CD4-positive, alpha-beta memory T cell (primary cell): ENCODE measurements at regions not wholly inside any gene's neighbourhood (a gene's known extent, or its start where the extent isn't known, plus 50 kb on each side); places are given as distances from the start of the nearest gene placed in this dataset.

Experiments used
- CTCF ChIA-PET: fragments of 350-600 bp; sonication (Branson Sonifier 250); formaldehyde crosslinking; loops from one replicate; lab custom pipeline; 2021; ENCODE audit warnings: inconsistent platforms; ENCODE audit not compliant: partially characterized antibody; lab: Charles Lee
- POLR2A ChIA-PET: fragments of 350-600 bp; sonication (Branson Sonifier 250); formaldehyde crosslinking; loops from one replicate; lab custom pipeline; 2021; ENCODE audit not compliant: partially characterized antibody; lab: Charles Lee
- DNase-seq, 5 donors: peaks; one replicate each; pipeline versions ENCODE4 v3.0.0 to v3.0.0-alpha.2; 2020 to 2022; ENCODE audit warnings: mixed read lengths in 1 of 5
- H3K27ac ChIP-seq: one replicate; pipeline ENCODE4 v1.7.0; 2013; ENCODE audit warnings: low read depth, low read length
- H3K27me3 ChIP-seq: 2 replicates; pipeline ENCODE4 v1.7.0; 2013; ENCODE audit warnings: mild to moderate bottlenecking, low read length, moderate library complexity; ENCODE audit not compliant: insufficient read depth
- H3K36me3 ChIP-seq: 2 replicates; pipeline ENCODE4 v1.7.0; 2013; ENCODE audit warnings: mild to moderate bottlenecking, low read length, moderate library complexity; ENCODE audit not compliant: insufficient read depth
- H3K4me1 ChIP-seq: 2 replicates; pipeline ENCODE4 v1.7.0; 2013; ENCODE audit warnings: mild to moderate bottlenecking, low read length, moderate library complexity; ENCODE audit not compliant: insufficient read depth
- H3K4me3 ChIP-seq, 2 donors: one replicate each; pipeline ENCODE4 v1.7.0; 2013; ENCODE audit warnings: low read length in 2 of 2, mild to moderate bottlenecking in 1 of 2
- H3K9me3 ChIP-seq, 2 donors: one replicate each; pipeline ENCODE4 v1.7.0; 2013; ENCODE audit warnings: low read length in 2 of 2, control low read depth in 1 of 2; ENCODE audit not compliant: control insufficient read depth in 1 of 2
- H3K27ac Mint-ChIP-seq, 7 donors: one replicate each; pipeline ENCODE4 v1.8.0; 2020 to 2021; ENCODE audit warnings: mixed read lengths in 7 of 7, mild to moderate bottlenecking in 6 of 7, inconsistent platforms in 3 of 7, moderate library complexity in 3 of 7
- H3K27me3 Mint-ChIP-seq, 2 donors: one replicate each; pipeline ENCODE4 v1.8.0; 2020 to 2021; ENCODE audit warnings: mixed read lengths in 2 of 2
- H3K36me3 Mint-ChIP-seq, 2 donors: one replicate each; pipeline ENCODE4 v1.8.0; 2020 to 2021; ENCODE audit warnings: mixed read lengths in 2 of 2, inconsistent platforms in 1 of 2, mild to moderate bottlenecking in 1 of 2
- H3K4me1 Mint-ChIP-seq, 4 donors: one replicate each; pipeline ENCODE4 v1.8.0; 2020 to 2021; ENCODE audit warnings: mixed read lengths in 4 of 4, mild to moderate bottlenecking in 1 of 4
- H3K4me3 Mint-ChIP-seq, 8 donors: one replicate each; pipeline ENCODE4 v1.8.0; 2020 to 2021; ENCODE audit warnings: mixed read lengths in 8 of 8, mild to moderate bottlenecking in 7 of 8, moderate library complexity in 6 of 8, inconsistent platforms in 3 of 8
- H3K9me3 Mint-ChIP-seq, 8 donors: one replicate each; pipeline ENCODE4 v1.8.0; 2020 to 2021; ENCODE audit warnings: mixed read lengths in 8 of 8, mild to moderate bottlenecking in 5 of 8, inconsistent platforms in 3 of 8, moderate library complexity in 1 of 8
- intact Hi-C: fragments of 100-400 bp; cut with micrococcal nuclease; formaldehyde crosslinking; loops from one replicate; pipeline ENCODE4 v1.15.1; 2023

DNA sequence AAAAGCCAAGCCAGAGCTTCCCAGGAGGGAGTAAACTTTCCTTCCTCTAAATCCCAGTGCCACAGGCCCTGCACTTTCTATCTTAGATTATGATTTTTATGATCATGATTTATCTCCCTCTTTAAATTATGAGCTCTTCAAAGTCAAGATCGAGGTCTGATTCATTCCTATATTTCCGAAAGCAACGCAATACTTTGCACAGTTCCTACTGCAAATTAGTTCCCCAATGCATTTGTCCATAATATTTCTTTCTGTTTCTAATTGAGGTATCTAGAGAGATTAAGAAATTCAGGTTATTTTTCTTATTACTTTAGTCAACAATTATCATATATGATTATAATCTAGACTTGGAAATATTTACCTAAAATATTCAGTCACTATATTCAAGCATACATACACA lies 173.1 kb upstream of the LPP start:
- Mint-ChIP-seq H3K4me1 (peaks cover 45 to 59% (median 53%) of the 10 kb centered on the region in 4 donors), H3K36me3 (no peaks in the 10 kb centered on the region), H3K4me3 (peak overlapping the region in 2 of 8 donors; percentile 45 to 52), H3K9me3 (peaks cover 0 to 5% (median 2%) of the 10 kb centered on the region in 8 donors), H3K27ac (peak overlapping the region; percentile 18 to 94 (median 82)), H3K27me3 (no peaks in the 10 kb centered on the region)
- H3K36me3 ChIP-seq, result no peaks in the 10 kb centered on the region
- H3K4me3 ChIP-seq, result no peak overlapping the region
- H3K27ac ChIP-seq, result no peak overlapping the region
- H3K4me1 ChIP-seq, result peaks cover 49% of the 10 kb centered on the region
- ChIA-PET CTCF (interaction anchor here (1.3 to 3.0 kb wide), 4 partner anchors 9 to 241 kb away, joined by 3 to 15 read pairs (median 12); no protein-coding TSS in a partner anchor), POLR2A (interaction anchor here (0.6 to 1.8 kb wide), 3 partner anchors 9 to 179 kb away, joined by 3 to 7 read pairs (median 4); no protein-coding TSS in a partner anchor)
- H3K27me3 ChIP-seq, result no peaks in the 10 kb centered on the region
- intact Hi-C loops, result no loop called here
- DNase-seq, result no peak
- H3K9me3 ChIP-seq, result no peaks in the 10 kb centered on the region

DNA sequence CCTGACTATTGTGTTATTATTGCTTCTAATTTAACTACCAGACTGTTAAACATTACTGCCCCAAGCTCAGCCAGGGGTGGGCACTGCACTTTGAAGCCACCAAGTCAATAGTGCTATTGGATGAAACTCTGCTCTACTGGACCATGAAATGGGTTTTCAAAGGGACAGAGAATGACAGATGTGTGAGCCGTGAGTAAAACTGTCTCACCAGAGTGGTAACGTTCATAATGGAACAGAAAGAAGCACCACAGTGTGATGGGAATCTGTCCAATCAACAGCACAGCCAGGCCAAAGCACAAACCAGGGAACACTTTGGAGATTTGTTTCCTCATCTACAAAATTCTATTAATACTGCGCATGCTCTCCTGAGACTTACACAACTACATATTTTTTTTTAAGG lies 171.8 kb upstream of the LPP start:
- Histone ChIP-seq H3K9me3 (no peaks in the 10 kb centered on the region), H3K27me3 (no peaks in the 10 kb centered on the region), H3K36me3 (no peaks in the 10 kb centered on the region), H3K4me3 (no peak overlapping the region), H3K27ac (no peak overlapping the region), H3K4me1 (peaks cover 52% of the 10 kb centered on the region)
- Mint-ChIP-seq H3K4me3 (no peak overlapping the region), H3K27me3 (no peaks in the 10 kb centered on the region), H3K36me3 (no peaks in the 10 kb centered on the region), H3K4me1 (peaks cover 49 to 62% (median 55%) of the 10 kb centered on the region in 4 donors), H3K27ac (peak overlapping the region in 6 of 7 donors; percentile 35 to 76 (median 56)), H3K9me3 (peaks cover 0 to 5% (median 3%) of the 10 kb centered on the region in 8 donors)
- ChIA-PET CTCF (interaction anchor here (1.0 to 3.0 kb wide), 4 partner anchors 10 to 244 kb away, joined by 3 to 15 read pairs (median 3); no protein-coding TSS in a partner anchor), POLR2A (interaction anchor here (1.8 kb wide), 1 partner anchor 9 kb away, joined by 7 read pairs; no protein-coding TSS in a partner anchor)
- no peak for DNase-seq
- intact Hi-C loops, result no loop called here

DNA sequence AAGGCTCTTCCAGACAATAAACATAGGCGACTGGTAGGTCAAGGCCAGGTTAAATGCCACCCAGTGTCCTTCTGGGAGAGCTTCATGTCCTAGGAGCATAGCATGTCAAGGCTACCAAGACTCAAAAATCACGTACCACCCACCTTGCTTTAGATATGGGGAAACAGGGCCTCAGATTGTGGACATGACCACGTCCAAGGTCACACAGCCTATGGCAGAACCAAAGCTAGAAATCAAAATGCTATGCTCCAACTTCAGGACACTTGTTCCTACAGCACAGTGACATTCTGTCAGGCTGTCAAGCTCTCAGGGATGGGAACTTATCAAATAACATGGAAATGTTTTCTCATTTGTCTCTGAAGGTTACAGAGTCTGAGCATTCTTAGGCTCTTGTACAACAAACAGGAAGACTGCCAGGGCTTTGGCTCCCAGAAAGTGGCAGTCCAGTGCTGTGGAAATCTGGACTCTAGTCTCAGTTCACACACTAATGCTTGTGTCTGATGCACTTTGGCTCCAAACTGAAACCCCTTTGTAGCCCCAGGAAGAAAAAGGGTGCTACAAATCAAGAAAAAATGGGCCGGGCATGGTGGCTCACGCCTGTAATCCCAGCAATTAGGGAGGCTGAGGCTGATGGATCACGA lies 170.4 kb upstream of the LPP start:
- Mint-ChIP-seq H3K9me3 (peaks cover 0 to 5% (median 3%) of the 10 kb centered on the region in 8 donors), H3K36me3 (no peaks in the 10 kb centered on the region), H3K4me1 (peaks cover 49 to 60% (median 56%) of the 10 kb centered on the region in 4 donors), H3K27me3 (no peaks in the 10 kb centered on the region), H3K4me3 (no peak overlapping the region), H3K27ac (peak overlapping the region in 1 of 7 donors; percentile 44)
- ChIA-PET POLR2A (interaction anchor here (0.6 to 1.1 kb wide), 4 partner anchors 10 to 1065 kb away, joined by 3 to 5 read pairs (median 3); partner anchors contain the start of gene BCL6), CTCF (interaction anchor here (1.2 kb wide), 3 partner anchors 12 to 23 kb away, joined by 3 read pairs; no protein-coding TSS in a partner anchor)
- Histone ChIP-seq H3K4me1 (peaks cover 55% of the 10 kb centered on the region), H3K27ac (no peak overlapping the region), H3K4me3 (no peak overlapping the region), H3K9me3 (no peaks in the 10 kb centered on the region), H3K27me3 (no peaks in the 10 kb centered on the region), H3K36me3 (no peaks in the 10 kb centered on the region)
- DNase-seq, result no peak
- intact Hi-C loops, result no loop called here

DNA sequence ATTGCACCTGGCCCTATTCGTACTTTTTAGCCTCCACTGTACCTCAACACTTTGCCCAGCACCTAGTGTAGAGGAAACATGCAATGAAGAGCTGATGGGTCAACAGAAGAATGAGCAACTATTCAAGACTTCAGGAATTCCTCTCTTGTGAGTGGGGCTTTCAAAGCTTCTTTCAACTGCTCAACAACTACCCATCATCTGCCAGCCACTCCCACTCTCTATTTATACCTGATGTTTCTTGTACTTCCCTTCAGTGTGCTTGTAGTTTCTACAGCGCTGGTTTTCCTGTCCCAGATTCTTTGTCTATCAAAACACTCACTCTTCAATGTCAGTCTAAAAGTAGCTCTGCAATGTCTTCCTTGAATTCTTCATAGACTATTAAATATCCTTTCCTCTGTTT lies 168.3 kb upstream of the LPP start:
- Mint-ChIP-seq H3K9me3 (peaks cover 0 to 5% (median 3%) of the 10 kb centered on the region in 8 donors), H3K4me3 (peak overlapping the region in 2 of 8 donors; percentile 36 to 57), H3K27me3 (no peaks in the 10 kb centered on the region), H3K36me3 (no peaks in the 10 kb centered on the region), H3K4me1 (peaks cover 31 to 42% (median 41%) of the 10 kb centered on the region in 4 donors), H3K27ac (peak overlapping the region in 5 of 7 donors; percentile 9 to 73 (median 29))
- Histone ChIP-seq H3K9me3 (no peaks in the 10 kb centered on the region), H3K36me3 (no peaks in the 10 kb centered on the region), H3K27me3 (no peaks in the 10 kb centered on the region), H3K4me1 (peaks cover 41% of the 10 kb centered on the region), H3K27ac (no peak overlapping the region), H3K4me3 (no peak overlapping the region)
- CTCF ChIA-PET, result interaction anchor here (1.6 kb wide), 1 partner anchor 245 kb away, joined by 7 read pairs; no protein-coding TSS in a partner anchor
- intact Hi-C loops, result no loop called here
- no peak for DNase-seq
- POLR2A ChIA-PET, result interaction anchor here (1.1 to 2.5 kb wide), 4 partner anchors 8 to 245 kb away, joined by 4 to 7 read pairs (median 6); no protein-coding TSS in a partner anchor

DNA sequence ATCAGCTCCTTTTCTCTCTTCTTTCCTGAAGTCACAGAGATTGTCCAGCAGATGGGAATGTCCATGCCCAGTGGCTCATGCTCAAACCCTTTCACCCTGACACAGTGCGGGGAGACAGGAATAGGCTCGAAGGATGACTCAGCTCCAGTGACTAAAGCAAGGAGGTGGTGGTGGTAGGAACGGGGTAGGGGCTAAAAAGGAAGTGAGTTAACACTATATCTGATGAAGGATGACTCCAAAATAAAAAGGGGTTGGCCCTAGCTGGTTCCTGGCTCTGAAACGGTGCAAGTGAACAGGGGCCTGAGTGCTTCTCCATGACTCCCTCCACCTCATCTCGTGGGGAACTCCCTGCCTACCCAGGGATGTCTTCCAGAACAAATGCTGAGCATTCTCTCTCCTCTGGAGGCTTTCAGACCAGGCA lies 167.4 kb upstream of the LPP start:
- H3K27ac ChIP-seq, result no peak overlapping the region
- H3K4me3 Mint-ChIP-seq, result peak overlapping the region in 5 of 8 donors; percentile 30 to 81 (median 77)
- intact Hi-C loops, result no loop called here
- CTCF ChIA-PET, result interaction anchor here (1.6 kb wide), 1 partner anchor 246 kb away, joined by 7 read pairs; no protein-coding TSS in a partner anchor
- peaks cover 0 to 9% (median 3%) of the 10 kb centered on the region in 8 donors for H3K9me3 Mint-ChIP-seq
- peak overlapping the region in 6 of 7 donors; percentile 10 to 89 (median 67) for H3K27ac Mint-ChIP-seq
- no peaks in the 10 kb centered on the region for H3K36me3 ChIP-seq
- H3K4me1 Mint-ChIP-seq, result peaks cover 37 to 47% (median 43%) of the 10 kb centered on the region in 4 donors
- POLR2A ChIA-PET, result interaction anchor here (1.0 to 2.5 kb wide), 5 partner anchors 8 to 246 kb away, joined by 3 to 7 read pairs (median 5); no protein-coding TSS in a partner anchor
- H3K27me3 Mint-ChIP-seq, result no peaks in the 10 kb centered on the region
- no peaks in the 10 kb centered on the region for H3K9me3 ChIP-seq
- no peaks in the 10 kb centered on the region for H3K27me3 ChIP-seq
- H3K36me3 Mint-ChIP-seq, result peaks cover 0 to 6% of the 10 kb centered on the region in 2 donors
- H3K4me1 ChIP-seq, result peaks cover 38% of the 10 kb centered on the region
- peak in 1 of 5 donors; percentile 63 for DNase-seq
- no peak overlapping the region for H3K4me3 ChIP-seq

DNA sequence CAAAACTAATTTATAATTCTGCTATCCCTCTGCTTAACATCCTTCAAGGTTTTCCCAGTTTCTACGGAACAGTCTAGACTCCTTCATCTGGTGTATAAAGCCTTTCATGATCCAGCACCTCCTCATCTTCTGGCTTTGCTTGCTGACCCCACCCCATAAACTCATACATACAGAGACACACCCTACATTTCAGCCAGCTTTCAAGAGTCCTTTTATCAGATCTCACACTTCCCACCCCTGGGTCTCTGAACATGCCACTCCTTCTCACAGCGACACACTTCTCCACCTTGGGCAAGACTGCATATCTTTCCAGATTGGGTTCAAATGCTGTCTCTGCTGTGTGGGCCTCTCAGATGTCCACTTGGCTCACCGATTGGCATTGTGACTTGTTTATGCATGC lies 166.8 kb upstream of the LPP start:
- Histone ChIP-seq H3K4me1 (peaks cover 38% of the 10 kb centered on the region), H3K9me3 (no peaks in the 10 kb centered on the region), H3K36me3 (no peaks in the 10 kb centered on the region), H3K4me3 (peak overlapping the region in 1 of 2 donors; percentile 2), H3K27ac (no peak overlapping the region), H3K27me3 (no peaks in the 10 kb centered on the region)
- H3K9me3 Mint-ChIP-seq, result peaks cover 0 to 9% (median 3%) of the 10 kb centered on the region in 8 donors
- H3K27me3 Mint-ChIP-seq, result no peaks in the 10 kb centered on the region
- DNase-seq, result no peak
- H3K4me3 Mint-ChIP-seq, result peak overlapping the region in 7 of 8 donors; percentile 6 to 81 (median 73)
- peaks cover 0 to 6% of the 10 kb centered on the region in 2 donors for H3K36me3 Mint-ChIP-seq
- H3K4me1 Mint-ChIP-seq, result peaks cover 39 to 47% (median 43%) of the 10 kb centered on the region in 4 donors
- H3K27ac Mint-ChIP-seq, result peak overlapping the region in 4 of 7 donors; percentile 70 to 89 (median 81)
- ChIA-PET POLR2A (interaction anchor here (2.5 to 4.3 kb wide), 2 partner anchors 12 kb away, joined by 7 to 23 read pairs; no protein-coding TSS in a partner anchor), CTCF (no interaction called here)
- intact Hi-C loops, result no loop called here
